ENCODE measurements at regions not wholly inside any gene's neighbourhood (a gene's known extent, or its start where the extent isn't known, plus 50 kb on each side); places are given as distances from the start of the nearest gene placed in this dataset.

GRCh38 chr2:147756069-147756468 is 88.8 kb upstream of the ACVR2A start:
- Histone ChIP-seq H3K4me3 (no peak overlapping the region), H3K4me1 (no peaks in the 10 kb centered on the region), H3K27me3 (no peaks in the 10 kb centered on the region), H3K9me3 (peaks cover 0 to 2% (median 0%) of the 10 kb centered on the region in 4 donors), H3K36me3 (no peaks in the 10 kb centered on the region), H3K27ac (no peak overlapping the region)
- intact Hi-C loops (cut with DNase I): loop anchor here (10.0 kb wide), 1 partner anchor 59 kb away; no protein-coding TSS in a partner anchor
- TF ChIP-seq POLR2AphosphoS5 (IDR thresholded peaks at IDR 0.05) (no peak), EP300 (IDR thresholded peaks at IDR 0.05) (no peak)
- TF ChIP-seq, protein P1, sequence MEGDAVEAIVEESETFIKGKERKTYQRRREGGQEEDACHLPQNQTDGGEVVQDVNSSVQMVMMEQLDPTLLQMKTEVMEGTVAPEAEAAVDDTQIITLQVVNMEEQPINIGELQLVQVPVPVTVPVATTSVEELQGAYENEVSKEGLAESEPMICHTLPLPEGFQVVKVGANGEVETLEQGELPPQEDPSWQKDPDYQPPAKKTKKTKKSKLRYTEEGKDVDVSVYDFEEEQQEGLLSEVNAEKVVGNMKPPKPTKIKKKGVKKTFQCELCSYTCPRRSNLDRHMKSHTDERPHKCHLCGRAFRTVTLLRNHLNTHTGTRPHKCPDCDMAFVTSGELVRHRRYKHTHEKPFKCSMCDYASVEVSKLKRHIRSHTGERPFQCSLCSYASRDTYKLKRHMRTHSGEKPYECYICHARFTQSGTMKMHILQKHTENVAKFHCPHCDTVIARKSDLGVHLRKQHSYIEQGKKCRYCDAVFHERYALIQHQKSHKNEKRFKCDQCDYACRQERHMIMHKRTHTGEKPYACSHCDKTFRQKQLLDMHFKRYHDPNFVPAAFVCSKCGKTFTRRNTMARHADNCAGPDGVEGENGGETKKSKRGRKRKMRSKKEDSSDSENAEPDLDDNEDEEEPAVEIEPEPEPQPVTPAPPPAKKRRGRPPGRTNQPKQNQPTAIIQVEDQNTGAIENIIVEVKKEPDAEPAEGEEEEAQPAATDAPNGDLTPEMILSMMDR (IDR thresholded peaks at IDR 0.05): no peak
- DNase-seq: no peak
- WGBS, 2 donors: 85 to 91% methylated on average over 2 of the region's 2 CpGs

- Histone ChIP-seq H3K4me1 (no peaks in the 10 kb centered on the region), H3K4me3 (no peak overlapping the region), H3K27ac (no peak overlapping the region), H3K9me3 (no peaks in the 10 kb centered on the region), H3K36me3 (no peaks in the 10 kb centered on the region), H3K27me3 (no peaks in the 10 kb centered on the region)
- DNase-seq: no peak
- 88% methylated on average over 2 of the region's 2 CpGs for WGBS, 2 donors
- no peak for TF ChIP-seq POLR2AphosphoS5 (IDR thresholded peaks at IDR 0.05)
- intact Hi-C loops (cut with DNase I): no loop called here
These were observed 104.5 kb upstream of the ACVR2A start for GRCh38 chr2:147740211-147740927.

- DNase-seq: no peak
- Histone ChIP-seq H3K27ac (no peak overlapping the region), H3K4me3 (no peak overlapping the region), H3K36me3 (no peaks in the 10 kb centered on the region), H3K27me3 (no peaks in the 10 kb centered on the region), H3K9me3 (peaks cover 0 to 5% (median 0%) of the 10 kb centered on the region in 4 donors), H3K4me1 (no peaks in the 10 kb centered on the region)
- no peak for TF ChIP-seq EP300 (IDR thresholded peaks at IDR 0.05)
- no peak for TF ChIP-seq POLR2A (IDR thresholded peaks at IDR 0.05)
- TF ChIP-seq, protein P1 (IDR thresholded peaks at IDR 0.05): no peak
- no peak for TF ChIP-seq POLR2AphosphoS5 (IDR thresholded peaks at IDR 0.05)
- intact Hi-C loops (cut with DNase I): no loop called here
- 59 to 77% methylated on average over 3 of the region's 3 CpGs for WGBS, 2 donors
These were observed 105.3 kb upstream of the ACVR2A start for GRCh38 chr2:147739508-147739907.

DNA sequence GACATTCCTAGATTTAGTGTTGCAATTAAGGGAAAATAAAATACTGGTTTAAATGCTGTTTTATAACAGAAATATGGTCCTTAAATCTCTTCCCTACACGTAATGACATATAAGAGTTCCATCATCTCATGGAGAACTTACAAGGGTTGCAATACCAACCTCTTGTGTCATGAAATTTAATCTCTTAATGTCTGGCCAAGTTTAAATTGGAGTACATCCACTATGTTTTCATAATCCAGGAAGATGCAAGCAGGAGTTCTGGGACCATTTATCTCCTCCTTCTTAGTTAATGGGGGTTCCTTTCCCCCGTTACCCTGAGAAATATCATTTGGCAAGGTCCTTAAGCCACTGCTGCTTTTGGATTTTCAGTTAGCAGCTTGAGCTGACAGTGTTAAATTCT is 126.0 kb upstream of the ACVR2A start:
- H3K9me3 ChIP-seq: no peaks in the 10 kb centered on the region
- no peaks in the 10 kb centered on the region for H3K27me3 ChIP-seq
- WGBS, 2 donors: 43 to 83% methylated on average over 2 of the region's 2 CpGs
- H3K4me1 ChIP-seq: peaks cover 0 to 12% (median 7%) of the 10 kb centered on the region in 4 donors
- no peak for DNase-seq
- H3K36me3 ChIP-seq: no peaks in the 10 kb centered on the region
- H3K27ac ChIP-seq: no peak overlapping the region
- no peak overlapping the region for H3K4me3 ChIP-seq
- TF ChIP-seq POLR2AphosphoS5 (IDR thresholded peaks at IDR 0.05): no peak
- no peak for TF ChIP-seq EP300 (IDR thresholded peaks at IDR 0.05)
- TF ChIP-seq, protein P1 (IDR thresholded peaks at IDR 0.05): no peak
- TF ChIP-seq POLR2A (IDR thresholded peaks at IDR 0.05): no peak
- intact Hi-C loops (cut with DNase I): no loop called here

DNA sequence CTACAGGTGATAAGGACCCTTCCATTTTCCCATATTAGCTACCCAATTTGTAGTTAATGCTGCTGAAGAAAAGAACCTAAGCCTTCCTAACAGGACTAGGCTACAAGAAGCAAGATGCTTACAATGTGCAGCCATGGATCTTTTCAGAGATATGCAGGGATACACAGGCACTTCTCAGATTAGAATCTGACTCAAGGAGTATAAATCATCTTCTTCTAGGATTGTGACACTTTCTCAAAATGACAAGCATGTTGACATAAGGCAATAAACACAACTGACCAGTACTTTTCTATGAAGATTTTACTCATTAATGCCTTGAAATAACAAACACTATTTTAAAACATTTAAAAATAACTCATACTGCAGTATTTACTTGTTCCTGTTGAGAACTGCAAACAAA is 127.9 kb upstream of the ACVR2A start:
- Histone ChIP-seq H3K4me3 (no peak overlapping the region), H3K27ac (no peak overlapping the region), H3K9me3 (no peaks in the 10 kb centered on the region), H3K36me3 (no peaks in the 10 kb centered on the region), H3K27me3 (no peaks in the 10 kb centered on the region), H3K4me1 (peaks cover 0 to 12% (median 7%) of the 10 kb centered on the region in 4 donors)
- no peak for TF ChIP-seq POLR2AphosphoS5 (IDR thresholded peaks at IDR 0.05)
- TF ChIP-seq EP300 (IDR thresholded peaks at IDR 0.05): no peak
- TF ChIP-seq, protein P1 (IDR thresholded peaks at IDR 0.05): no peak
- no peak for TF ChIP-seq POLR2A (IDR thresholded peaks at IDR 0.05)
- DNase-seq: no peak
- intact Hi-C loops (cut with DNase I): no loop called here

Data from sigmoid colon (tissue), 6 donors.